HG03521 (cell line): ENCODE measurements at regions not wholly inside any gene's neighbourhood (a gene's known extent, or its start where the extent isn't known, plus 50 kb on each side); places are given as distances from the start of the nearest gene placed in this dataset.

ENCODE experiments used
- ATAC-seq: cut with Tn5 transposase; IDR thresholded peaks from one replicate; pipeline ENCODE4 v1.9.1; 2021; ENCODE audit warnings: mild to moderate bottlenecking, moderate library complexity; ENCODE audit not compliant: unreplicated experiment

GRCh38 chr6:118761645-118762044, 110.3 kb upstream of the CEP85L start:
- ATAC-seq: no peak

GRCh38 chr6:118758946-118759345, 107.6 kb upstream of the CEP85L start:
- no peak for ATAC-seq

GRCh38 chr6:118755941-118756646, 104.7 kb upstream of the CEP85L start:
- no peak for ATAC-seq

GRCh38 chr6:118752803-118753202, 101.4 kb upstream of the CEP85L start:
- ATAC-seq: no peak

- ATAC-seq: no peak
Observed at GRCh38 chr6:118751072-118751471, 99.7 kb upstream of the CEP85L start.

- ATAC-seq: no peak
Observed at GRCh38 chr6:118750143-118750542, 98.8 kb upstream of the CEP85L start.

GRCh38 chr6:118748311-118749062, 97.1 kb upstream of the CEP85L start:
- no peak for ATAC-seq

- no peak for ATAC-seq
Observed at GRCh38 chr6:118746825-118747174, 95.4 kb upstream of the CEP85L start.

GRCh38 chr6:118746145-118746824, 94.9 kb upstream of the CEP85L start:
- ATAC-seq: no peak

GRCh38 chr6:118745156-118745555, 93.8 kb upstream of the CEP85L start:
- no peak for ATAC-seq

GRCh38 chr6:118744261-118744941, 93.0 kb upstream of the CEP85L start:
- no peak for ATAC-seq

- no peak for ATAC-seq
Observed at GRCh38 chr6:118743746-118744145, 92.4 kb upstream of the CEP85L start.

GRCh38 chr6:118740372-118740771, 89.0 kb upstream of the CEP85L start:
- ATAC-seq: no peak

- no peak for ATAC-seq
Observed at GRCh38 chr6:118739696-118740353, 88.4 kb upstream of the CEP85L start.

GRCh38 chr6:118736440-118736839, 85.0 kb upstream of the CEP85L start:
- no peak for ATAC-seq

- no peak for ATAC-seq
Observed at GRCh38 chr6:118735320-118735719, 83.9 kb upstream of the CEP85L start.

- ATAC-seq: no peak
Observed at GRCh38 chr6:118725944-118726343, 74.6 kb upstream of the CEP85L start.

GRCh38 chr6:118724211-118724610, 72.8 kb upstream of the CEP85L start:
- peak; percentile 74 for ATAC-seq

GRCh38 chr6:118722829-118723813, 71.7 kb upstream of the CEP85L start:
- ATAC-seq: no peak

- no peak for ATAC-seq
Observed at GRCh38 chr6:118720125-118720473, 68.7 kb upstream of the CEP85L start.
